HG02981 (cell line): ENCODE measurements at regions not wholly inside any gene's neighbourhood (a gene's known extent, or its start where the extent isn't known, plus 50 kb on each side); places are given as distances from the start of the nearest gene placed in this dataset.
"Not testable (repeated sequence)": the region's sequence is repeated elsewhere in the genome, so short reads cannot be mapped to it uniquely, and the experiment has no call there.

Experiments used
- ATAC-seq: cut with Tn5 transposase; IDR thresholded peaks from one replicate; pipeline ENCODE4 v1.9.1; 2021; ENCODE audit warnings: mild to moderate bottlenecking, moderate library complexity; ENCODE audit not compliant: unreplicated experiment

DNA sequence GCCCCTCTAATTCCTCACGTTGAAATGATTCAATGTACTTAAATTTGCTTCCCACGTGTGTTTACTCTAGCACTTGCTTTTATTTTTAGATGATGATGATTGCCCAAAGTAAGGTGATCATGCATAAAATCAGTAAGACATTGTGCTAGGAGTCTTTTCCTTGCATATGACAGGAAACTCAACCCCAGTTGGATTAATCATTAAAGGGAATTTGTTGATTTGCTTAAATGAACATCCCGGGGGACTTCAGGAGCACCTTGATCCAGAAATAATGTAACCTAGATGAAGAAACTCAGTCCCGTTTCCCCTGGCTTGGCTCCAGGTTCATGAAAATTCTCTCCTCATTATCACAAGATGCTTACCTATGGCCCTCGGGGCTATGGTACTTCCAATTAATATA, 106.1 kb upstream of the STC2 start:
- ATAC-seq, result no peak

DNA sequence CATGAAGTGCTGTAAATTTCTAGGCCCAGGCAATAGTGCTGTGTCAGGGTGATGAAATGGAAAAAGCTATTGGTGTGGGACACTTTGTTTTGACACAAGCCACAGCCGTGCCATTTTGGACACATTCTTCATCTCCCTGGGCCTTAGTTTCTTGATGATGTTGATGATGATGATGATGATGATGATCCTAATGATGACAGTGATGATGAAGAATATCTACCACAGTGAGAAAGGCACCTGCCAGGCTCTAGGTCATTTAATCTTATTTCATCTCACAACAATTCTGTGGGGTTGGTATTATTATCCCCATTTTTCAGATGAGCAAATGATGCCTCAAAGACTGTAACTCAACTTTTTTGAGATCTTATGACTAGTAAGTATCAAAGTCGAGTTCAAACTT, 102.2 kb upstream of the STC2 start:
- ATAC-seq, result no peak

DNA sequence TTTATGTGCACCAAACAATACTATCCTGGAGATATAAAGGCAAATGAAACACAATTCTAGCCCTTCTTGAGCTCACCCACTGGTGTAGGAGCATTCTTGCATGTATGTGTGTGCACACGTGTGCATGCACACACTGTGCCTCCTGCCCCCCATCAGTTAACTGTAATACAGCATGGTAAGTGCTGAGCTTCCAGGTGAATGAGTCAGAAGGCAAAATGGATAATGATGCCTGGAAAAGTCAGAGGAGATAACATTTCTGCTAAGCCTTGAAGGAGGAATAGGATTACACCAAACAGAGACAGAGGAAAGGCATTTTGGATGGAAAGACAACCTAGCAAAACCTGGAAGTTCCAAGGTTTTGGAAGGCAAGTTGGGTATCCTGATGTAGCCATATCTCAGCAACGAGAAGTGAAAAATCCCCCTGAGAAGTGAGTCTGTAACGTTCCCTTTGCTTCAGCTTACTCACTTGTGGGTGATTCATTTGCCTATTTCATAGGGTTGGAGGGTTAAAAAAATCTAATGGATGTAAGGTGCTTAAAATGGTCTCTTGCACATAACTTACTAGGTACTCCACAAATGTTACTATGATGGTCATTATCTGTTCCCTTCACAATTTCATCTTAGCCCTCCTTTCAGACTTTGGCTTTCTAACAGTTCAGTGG, 101.4 kb upstream of the STC2 start:
- no peak for ATAC-seq

DNA sequence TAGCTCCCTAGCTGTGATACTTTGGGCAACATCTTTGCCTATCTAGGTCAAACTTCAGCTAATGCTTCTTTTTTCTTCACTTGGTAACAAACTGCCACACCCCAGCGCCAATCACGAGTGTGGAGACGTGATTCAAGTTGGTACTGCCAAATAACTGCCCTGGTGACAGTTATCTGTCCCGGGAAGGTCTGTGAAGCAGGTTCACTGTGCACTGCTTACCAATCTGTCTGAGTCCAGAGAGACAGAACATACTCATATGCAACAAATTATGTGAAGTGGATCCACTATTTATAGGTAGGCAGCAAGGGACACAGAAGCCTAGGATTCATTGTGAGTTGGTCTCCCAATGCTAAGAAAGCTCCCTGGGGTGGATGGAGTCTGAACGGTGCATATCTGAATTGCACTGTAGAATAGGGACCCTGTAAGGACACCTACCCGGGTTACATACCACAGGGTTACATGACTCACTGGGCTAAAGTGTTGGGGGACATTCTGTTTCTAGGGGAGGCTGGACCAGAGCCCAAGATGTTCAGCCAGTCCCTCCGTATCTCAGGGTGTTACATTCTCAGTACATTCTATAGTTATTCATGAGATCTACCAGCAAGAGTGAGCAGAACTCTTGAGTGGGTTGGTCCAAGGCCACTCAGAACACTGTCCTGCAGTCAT, 95.4 kb upstream of the STC2 start:
- ATAC-seq, result no peak

DNA sequence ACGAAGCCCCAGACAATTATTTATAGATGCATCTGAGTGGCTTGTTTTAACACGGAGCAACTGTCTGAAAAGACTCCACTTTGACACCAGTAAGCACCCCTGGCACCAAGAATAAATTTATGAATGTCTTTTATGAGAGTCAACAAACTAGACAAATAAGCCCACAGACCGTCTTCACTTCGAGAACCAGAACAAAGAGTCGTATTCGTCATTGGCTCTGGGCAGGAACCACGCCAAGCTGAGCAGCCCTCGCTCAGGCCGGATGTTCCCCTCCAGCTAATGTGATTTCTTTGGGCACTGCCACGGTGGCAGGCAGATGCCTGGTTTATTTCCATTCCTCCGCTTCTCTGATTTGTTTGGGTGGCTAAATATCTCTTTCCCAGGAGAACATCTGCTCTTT, 91.9 kb upstream of the STC2 start:
- ATAC-seq, result no peak

DNA sequence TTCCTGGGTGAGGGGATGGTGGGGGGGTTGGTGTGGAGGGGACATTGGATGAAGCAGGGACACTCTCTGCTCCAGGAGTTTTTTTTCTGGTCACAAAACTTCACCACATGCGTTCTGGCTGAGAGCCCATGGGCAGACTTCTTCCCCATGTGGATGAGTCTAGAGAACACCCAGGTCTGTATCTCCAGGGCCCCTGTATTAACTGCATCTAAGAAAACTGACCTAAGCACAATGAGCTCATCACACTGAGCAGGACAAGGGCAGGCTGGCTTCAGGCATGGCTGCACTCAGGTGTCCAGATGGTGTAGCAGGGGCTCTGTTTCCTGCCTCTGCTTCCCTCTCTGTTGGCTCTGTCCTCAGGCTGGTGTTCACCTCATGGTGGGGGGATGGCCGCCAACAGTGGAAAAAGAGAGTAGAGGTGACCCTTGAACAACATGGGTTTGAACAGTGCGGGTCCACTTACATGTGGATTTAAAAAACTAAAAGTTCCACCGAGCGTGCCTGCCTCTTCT, 85.3 kb upstream of the STC2 start:
- ATAC-seq, result no peak

DNA sequence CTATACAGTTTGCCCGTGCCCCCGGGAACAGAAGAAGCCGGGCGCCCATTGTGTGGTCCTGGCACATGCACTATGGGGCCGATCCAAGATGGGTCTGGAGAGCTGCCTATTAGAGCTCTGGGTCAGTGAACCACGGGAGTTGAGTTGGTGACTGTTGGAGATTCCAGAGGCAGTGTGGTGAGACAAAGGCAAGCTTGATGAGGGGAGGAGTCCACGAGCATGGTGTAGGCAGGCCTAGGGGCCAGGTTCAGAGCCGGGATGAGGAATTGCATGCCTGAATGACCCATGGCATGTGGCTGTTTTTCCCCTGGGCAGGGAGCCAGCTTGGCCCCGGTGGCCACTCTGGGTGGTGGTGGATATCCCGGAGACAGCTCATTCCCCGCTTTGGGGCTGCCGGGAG, 84.4 kb upstream of the STC2 start:
- ATAC-seq, result no peak

DNA sequence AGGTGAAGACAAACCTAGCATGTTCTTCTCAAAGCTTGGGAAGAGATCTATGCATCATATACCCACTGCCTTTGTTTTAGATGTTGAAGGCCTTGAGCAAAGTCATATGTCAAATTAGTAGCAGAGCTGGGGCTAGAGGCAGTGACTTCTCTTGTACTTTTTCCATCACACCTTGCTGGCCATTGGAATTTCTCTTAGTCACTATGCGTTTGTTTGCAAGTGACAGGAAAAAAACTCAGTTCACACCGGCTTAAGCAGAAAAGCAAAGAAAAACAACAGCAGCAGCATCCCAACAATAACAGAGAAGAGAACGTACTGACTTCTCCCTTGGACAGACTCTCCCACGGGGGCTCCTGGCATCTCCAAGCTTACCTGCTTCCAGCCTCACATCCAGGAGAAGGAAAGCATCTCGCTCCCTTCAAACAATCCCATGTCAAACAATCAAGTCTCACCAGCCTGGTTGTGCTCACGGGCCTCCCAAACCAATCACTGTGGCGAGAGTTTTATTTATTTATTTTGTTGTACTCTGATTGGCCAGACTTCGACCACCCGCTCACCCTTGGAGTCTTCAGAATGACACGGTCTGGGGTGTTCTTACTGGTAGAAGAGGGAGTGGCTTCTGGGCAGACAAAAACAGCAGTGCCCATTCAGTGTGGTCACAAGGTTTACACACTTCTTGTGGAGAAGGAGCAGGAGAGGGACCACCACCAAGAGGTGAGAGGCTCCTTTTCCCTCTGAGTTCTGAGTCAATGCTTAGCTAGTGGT, 83.8 kb upstream of the STC2 start:
- no peak for ATAC-seq

DNA sequence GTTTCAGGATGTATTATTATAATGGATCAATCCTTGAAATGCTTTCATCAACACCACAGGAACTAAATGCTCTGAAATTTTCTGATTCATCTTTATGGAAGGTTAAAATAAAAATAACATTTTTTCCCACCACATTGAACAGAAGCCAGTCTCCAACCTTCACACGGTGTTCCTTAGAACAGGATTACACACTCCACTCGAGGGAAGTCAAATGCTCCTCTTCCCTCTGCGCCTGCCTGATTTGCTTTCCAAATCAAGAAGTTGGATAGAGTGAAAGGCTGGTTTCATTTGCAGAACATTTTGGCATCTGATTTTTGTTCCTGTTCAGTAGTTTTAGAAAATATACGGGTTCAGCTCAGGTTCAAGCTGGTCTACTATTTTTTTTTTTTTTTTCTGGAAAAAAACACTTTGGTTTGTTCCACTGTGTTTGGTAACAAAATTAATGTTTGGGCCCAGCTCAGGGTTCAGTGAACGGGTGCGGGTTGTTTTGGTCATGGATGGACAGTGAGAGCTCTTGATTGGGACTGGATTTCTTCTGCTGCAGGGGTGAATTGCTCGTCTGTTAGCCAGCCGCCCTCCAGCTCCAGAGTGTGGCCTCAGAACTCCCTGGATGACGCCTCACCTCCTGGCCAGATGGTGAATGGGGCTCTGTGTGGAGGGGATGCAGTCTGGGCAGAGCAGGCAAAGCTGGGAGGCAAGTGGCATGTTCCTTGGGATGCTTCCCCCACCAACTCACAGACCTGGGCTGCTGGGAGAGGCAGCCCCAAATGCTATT, 82.4 kb upstream of the STC2 start:
- no peak for ATAC-seq

DNA sequence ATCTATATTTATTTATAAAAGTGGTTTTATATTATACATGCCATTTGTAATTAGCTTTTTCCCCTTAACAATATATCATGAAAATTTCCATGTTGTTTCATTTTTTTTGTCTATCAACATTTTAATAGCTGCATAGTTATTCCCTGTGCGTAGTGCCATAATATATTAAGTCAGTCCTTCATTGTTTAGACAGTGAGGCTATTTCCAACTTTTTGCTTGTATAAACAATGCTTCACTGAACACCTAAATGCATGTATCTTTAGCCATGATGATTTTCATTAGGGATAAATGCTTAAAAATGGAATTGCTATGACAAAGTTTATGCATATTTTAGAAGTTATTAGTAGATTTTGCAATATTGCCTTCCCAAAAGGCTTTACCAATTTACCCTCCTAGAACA, 80.7 kb upstream of the STC2 start:
- no peak for ATAC-seq

DNA sequence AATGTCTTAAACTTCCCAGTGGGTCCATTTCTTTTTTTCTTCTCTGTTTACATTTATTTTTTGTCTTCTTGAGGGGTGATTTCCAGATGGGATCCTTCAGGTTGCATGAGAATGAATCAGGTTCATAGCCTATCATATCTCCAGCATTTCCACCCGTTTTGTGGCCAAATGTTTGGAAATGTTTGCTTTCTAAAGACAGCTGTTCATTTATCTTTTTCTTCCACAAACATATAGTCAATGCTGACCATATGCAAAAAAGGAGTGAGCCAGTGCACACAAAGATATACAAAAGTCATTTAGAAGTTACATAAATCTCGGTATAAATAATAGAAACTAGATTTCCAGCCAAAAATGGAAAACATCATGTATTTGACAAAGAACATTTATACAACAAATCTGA, 71.6 kb upstream of the STC2 start:
- no peak for ATAC-seq

DNA sequence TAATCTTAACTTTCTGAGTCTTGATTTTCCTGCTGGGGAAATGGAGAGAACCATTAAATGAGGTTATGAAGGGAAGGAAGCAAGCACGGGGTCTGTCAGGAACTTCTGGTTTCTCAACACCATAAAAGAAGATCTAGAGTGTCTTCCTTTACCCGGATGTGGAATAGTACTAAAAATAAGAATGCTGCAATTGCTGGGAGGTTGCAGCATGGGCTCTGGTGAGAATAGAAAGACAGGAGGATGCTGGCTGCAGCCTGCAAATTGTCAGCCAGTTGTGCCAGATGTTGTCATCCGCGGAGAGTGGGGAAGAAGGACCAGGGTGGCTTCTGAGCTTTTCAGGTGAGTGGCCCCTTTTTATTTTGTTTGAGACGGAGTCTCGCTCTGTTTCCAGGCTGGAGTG, 69.3 kb upstream of the STC2 start:
- no peak for ATAC-seq

DNA sequence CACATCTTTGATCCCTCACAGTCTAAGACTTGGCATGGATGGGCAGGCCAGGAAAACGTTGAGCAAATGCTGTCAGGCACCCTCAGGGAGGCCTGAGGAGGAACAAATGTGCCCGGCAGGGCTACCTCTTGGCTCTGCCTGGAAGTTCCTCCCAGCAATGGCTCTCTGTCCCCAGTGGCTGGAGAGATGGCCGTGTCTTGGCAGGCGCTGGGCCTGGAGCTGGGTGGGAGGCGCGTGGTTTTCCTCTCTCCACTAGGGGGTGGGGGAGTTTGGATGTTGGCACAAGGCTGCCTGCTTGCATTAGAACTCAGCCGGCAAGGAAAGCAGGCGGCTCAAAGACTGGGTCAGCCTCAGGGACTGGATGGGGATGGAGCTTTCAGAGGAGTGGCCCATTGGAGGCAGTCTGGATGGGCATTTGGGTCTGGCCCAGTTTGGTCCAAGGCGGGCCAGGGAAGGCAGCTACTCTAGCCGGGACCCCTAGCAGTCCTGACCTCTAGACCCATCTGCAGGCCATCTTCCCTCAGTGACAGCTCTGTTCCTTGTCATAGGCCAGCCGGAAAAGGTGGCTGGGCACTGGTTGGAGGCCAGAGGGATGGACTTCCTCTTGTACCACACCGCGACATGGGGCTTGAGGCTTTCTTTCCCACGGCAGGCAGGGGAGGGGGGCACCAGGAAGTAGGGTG, 68.2 kb upstream of the STC2 start:
- no peak for ATAC-seq

DNA sequence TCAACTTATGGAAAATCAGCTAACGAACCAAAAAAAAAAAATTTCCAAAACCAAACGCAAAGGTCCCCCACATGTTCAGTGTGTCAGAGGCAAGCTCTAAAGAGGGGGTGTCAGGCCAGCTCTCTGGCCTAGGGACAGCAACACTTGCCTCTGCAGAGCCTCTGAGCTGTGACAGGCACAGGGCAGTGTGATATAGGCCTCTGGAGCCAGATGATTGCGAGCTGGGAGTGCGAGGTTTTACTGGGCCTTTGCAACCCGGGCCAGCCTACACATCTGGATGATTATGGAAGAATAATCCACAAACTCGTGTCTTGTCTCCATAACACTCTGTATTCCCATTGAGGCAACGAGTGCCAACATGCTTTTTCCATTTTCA, 67.7 kb upstream of the STC2 start:
- no peak for ATAC-seq

DNA sequence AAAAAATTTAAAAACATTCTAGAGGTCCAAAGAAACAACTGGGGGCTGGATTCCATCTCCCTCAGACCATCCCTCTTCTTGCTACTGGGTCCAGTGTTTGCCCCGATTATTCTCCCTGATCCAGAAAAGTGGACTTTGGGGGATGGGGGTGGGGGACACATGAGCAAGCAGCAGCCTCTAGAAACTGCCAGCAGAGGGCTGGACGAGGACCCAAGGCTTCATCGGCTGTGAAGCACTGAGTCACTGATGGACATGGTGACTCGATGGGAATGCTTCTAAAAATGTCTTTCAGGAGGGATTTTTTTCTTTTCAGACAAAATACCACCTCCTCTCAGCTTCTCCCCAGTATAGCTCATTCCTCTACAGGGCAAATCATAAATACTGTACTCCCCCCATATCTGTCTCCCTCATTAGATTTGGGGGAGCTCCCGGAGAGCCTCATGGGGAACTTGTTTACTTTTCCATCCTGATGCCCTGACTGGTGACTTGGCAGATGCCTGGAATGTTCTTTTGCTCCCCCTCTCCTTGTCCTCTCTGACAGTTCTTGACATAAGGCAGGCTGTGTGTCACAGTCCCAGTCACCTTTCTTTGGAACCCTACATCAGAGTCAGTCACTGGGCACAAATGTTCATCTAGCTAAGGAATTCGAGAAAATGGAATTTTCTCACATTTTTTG, 67.2 kb upstream of the STC2 start:
- no peak for ATAC-seq

DNA sequence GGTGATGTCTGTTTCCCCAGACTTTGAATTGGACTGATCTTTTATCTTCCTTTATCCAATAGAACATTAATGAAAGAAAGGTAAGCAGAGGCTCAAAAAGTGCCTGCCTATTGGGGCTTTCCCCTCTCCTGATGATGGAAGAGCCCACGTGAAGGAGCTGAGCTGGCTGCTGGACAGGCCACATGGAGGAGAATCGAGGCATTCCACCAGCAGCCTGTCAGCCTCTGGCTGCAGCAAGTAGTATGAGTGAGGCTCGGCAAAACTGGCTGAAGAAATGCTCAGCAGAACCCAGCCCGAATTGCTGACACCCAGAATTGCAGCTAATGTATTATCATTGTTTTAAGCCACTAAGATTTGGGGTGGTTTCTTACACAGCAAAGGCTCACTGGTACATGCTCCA, 66.5 kb upstream of the STC2 start:
- no peak for ATAC-seq

DNA sequence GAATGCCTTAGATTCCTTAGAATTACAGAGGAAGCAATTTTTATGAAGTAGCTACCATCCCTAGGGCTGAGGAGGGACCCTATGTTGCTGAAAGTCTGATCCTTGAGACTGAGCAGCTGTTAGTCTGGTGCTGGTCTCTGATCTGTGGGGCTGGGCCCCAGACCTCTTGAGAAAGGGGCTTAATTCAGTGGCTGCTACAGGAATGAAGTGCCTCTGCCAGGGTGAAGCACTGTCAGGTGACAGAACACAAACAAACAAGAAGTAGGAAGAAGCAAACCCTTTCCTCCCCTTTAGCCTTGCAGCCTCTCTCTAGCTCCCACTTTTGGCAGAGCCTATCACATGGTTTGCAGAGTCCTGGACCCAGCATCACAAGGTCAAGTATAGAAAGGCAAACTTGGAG, 64.0 kb upstream of the STC2 start:
- no peak for ATAC-seq

DNA sequence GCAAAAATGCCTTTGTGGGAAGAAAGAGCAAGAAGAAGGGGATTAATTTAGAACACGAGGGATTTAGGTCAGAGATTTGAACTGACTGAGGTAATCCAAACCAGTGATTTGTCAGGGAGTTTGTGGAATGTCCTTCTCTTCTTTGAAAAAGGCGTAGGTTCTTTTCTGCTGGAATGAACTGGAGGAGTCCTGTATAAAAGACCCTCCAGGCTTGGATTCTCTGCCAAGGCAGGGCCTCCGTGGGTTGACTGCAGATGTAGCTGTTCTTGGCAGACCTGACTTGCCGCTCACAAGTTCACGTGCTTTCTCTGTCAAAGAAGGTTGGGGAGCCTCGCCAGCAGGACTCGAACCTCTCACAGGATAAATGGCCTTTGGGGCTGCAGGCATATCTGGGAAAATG, 62.8 kb upstream of the STC2 start:
- no peak for ATAC-seq

DNA sequence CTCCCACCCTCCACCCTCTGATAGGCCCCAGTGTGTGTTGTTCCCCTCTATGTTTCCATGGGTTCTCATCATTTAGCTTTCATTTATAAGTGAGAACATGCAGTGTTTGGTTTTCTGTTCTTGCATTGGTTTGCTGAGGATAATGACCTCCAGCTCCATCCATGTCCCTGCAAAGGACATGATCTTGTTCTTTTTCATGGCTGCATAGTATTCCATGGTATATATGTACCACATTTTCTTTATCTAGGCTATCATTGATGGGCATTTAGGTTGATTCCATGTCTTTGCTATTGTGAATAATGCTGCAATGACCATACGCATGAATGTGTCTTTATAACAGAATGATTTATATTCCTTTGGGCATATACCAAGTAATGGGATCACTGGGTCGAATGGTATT, 59.1 kb upstream of the STC2 start:
- not testable (repeated sequence) for ATAC-seq

DNA sequence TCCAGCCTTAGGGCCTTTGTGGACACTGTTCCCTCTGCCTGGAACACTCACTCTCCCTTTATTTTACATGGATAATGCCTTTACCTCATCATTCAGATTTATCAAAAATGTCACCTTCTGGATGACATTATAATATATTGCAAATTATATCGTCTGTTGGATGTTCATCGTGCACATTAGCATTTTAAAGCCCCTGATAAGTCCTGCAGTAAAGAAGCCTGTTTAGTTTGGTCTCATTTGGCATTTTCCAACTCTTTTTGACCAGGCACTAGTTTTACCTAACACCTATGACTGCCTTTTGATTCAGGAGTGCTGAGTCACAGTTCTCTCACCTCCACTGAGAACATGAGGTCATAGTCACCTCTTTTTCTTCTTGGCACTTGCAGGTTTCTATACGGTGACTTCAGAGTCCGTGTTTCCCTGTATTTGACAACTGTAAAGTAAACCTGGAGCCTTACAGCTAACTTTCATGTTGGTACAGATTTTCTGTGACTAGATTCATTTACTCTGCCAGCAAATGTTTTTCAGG, 57.7 kb upstream of the STC2 start:
- ATAC-seq, result no peak
